ENCODE measurements at regions not wholly inside any gene's neighbourhood (a gene's known extent, or its start where the extent isn't known, plus 50 kb on each side); places are given as distances from the start of the nearest gene placed in this dataset.

DNA sequence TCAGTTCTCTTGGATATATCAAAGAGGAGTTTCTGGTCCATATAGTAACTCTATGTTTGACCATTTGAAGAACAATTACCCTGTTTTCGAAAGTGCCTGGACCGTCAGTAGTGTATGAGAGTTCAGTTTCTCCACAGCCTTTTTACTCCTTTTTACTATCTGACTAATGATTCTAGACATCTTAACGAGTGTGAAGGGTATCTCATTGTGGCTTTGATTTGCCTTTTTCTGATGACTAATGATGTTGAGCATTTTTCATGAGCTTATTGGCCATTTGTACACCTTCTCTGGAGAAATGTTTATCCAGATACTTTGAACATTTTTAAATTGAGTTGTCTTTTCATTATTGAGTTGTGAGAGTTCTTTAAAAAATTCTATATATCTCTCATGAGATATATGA is 114.9 kb upstream of the ATXN1 start:
- no peak overlapping the region for H3K4me2 ChIP-seq (ENCODE audit: insufficient read depth, low read length)
- BruUV-seq (replicated peaks): no TSS peak
- no peak overlapping the region for H3K9ac ChIP-seq (ENCODE audit: insufficient read depth in 1 of 2, low read depth in 2 of 2, low read length in 2 of 2)
- ChIA-PET POLR2A (no interaction called here), CTCF (ENCODE audit: low intra/inter-chr PET ratio) (no interaction called here)
- FAIRE-seq (peak; percentile 6), ATAC-seq (no peak), DNase-seq (ENCODE audit: extremely low read depth in 1 of 4, low spot score in 3 of 4) (no peak)
- H3K36me3 ChIP-seq (ENCODE audit: control insufficient read depth, insufficient read depth, low read length): no peaks in the 10 kb centered on the region
- no peaks in the 10 kb centered on the region for H3K9me1 ChIP-seq (ENCODE audit: control insufficient read depth, insufficient read depth, low read length)
- no peaks in the 10 kb centered on the region for H4K20me1 ChIP-seq (replicated peaks; ENCODE audit: control insufficient read depth, insufficient read depth, low read length)
- in situ Hi-C loops (cut with MboI) (no loop called here), intact Hi-C loops (cut with micrococcal nuclease) (no loop called here)
- no peak overlapping the region for H2AFZ ChIP-seq (ENCODE audit: low read depth, low read length)
- H3K9me3 ChIP-seq (replicated peaks; ENCODE audit: control insufficient read depth, insufficient read depth, low read depth, low read length): 0 out of 2 replicates have a peak, but pooled peaks cover 3% of the 10 kb centered on the region
- no peak for TF ChIP-seq DMBX1 (CRISPR knock-in tag; IDR thresholded peaks at IDR 0.05; ENCODE audit: borderline replicate concordance)
- TF ChIP-seq HDAC6 (IDR thresholded peaks at IDR 0.05; ENCODE audit: low read depth, low read length): no peak
- TF ChIP-seq ZNF830 (CRISPR knock-in tag; IDR thresholded peaks at IDR 0.05): no peak
- TF ChIP-seq FOXJ3 (CRISPR knock-in tag; IDR thresholded peaks at IDR 0.05): no peak
- TF ChIP-seq, protein P1, sequence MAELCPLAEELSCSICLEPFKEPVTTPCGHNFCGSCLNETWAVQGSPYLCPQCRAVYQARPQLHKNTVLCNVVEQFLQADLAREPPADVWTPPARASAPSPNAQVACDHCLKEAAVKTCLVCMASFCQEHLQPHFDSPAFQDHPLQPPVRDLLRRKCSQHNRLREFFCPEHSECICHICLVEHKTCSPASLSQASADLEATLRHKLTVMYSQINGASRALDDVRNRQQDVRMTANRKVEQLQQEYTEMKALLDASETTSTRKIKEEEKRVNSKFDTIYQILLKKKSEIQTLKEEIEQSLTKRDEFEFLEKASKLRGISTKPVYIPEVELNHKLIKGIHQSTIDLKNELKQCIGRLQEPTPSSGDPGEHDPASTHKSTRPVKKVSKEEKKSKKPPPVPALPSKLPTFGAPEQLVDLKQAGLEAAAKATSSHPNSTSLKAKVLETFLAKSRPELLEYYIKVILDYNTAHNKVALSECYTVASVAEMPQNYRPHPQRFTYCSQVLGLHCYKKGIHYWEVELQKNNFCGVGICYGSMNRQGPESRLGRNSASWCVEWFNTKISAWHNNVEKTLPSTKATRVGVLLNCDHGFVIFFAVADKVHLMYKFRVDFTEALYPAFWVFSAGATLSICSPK (IDR thresholded peaks at IDR 0.05; ENCODE audit: borderline replicate concordance): no peak
- TF ChIP-seq, protein P2, sequence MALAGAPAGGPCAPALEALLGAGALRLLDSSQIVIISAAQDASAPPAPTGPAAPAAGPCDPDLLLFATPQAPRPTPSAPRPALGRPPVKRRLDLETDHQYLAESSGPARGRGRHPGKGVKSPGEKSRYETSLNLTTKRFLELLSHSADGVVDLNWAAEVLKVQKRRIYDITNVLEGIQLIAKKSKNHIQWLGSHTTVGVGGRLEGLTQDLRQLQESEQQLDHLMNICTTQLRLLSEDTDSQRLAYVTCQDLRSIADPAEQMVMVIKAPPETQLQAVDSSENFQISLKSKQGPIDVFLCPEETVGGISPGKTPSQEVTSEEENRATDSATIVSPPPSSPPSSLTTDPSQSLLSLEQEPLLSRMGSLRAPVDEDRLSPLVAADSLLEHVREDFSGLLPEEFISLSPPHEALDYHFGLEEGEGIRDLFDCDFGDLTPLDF (CRISPR knock-in tag; IDR thresholded peaks at IDR 0.05): no peak
- no peak for TF ChIP-seq ZNF3 (CRISPR knock-in tag; IDR thresholded peaks at IDR 0.05)
- no peak for TF ChIP-seq RAD51 (IDR thresholded peaks at IDR 0.05; ENCODE audit: borderline replicate concordance, low read depth)
- TF ChIP-seq, protein P3, sequence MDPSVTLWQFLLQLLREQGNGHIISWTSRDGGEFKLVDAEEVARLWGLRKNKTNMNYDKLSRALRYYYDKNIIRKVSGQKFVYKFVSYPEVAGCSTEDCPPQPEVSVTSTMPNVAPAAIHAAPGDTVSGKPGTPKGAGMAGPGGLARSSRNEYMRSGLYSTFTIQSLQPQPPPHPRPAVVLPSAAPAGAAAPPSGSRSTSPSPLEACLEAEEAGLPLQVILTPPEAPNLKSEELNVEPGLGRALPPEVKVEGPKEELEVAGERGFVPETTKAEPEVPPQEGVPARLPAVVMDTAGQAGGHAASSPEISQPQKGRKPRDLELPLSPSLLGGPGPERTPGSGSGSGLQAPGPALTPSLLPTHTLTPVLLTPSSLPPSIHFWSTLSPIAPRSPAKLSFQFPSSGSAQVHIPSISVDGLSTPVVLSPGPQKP (CRISPR knock-in tag; IDR thresholded peaks at IDR 0.05): no peak
- TF ChIP-seq NFE2 (IDR thresholded peaks at IDR 0.05; ENCODE audit: low read depth): no peak
- no peak for TF ChIP-seq PURB (CRISPR knock-in tag; IDR thresholded peaks at IDR 0.05; ENCODE audit: low read depth)
- TF ChIP-seq ZNF143 (CRISPR knock-in tag; IDR thresholded peaks at IDR 0.05): no peak
- TF ChIP-seq CHD2 (IDR thresholded peaks at IDR 0.05; ENCODE audit: low read depth, low read length): no peak
- H3K27ac ChIP-seq (ENCODE audit: extremely low read depth, low read depth, low read length): no peak overlapping the region
- no peaks in the 10 kb centered on the region for H3K79me2 ChIP-seq (ENCODE audit: control insufficient read depth, insufficient read depth, low read length)
- no peaks in the 10 kb centered on the region; a peak in 1 of 5 replicates for H3K4me1 ChIP-seq (replicated peaks in 1 of 2; ENCODE audit: control insufficient read depth in 2 of 2, insufficient read depth in 2 of 2, low read length in 2 of 2)
- 0% methylated on average over 3 of the region's 3 CpGs for WGBS (ENCODE audit: insufficient coverage, low coverage, missing lambda C conversion rate)
- no peak overlapping the region for H3K4me3 ChIP-seq
- no peaks in the 10 kb centered on the region; a peak in 1 of 5 replicates for H3K27me3 ChIP-seq (ENCODE audit: control insufficient read depth in 2 of 2, insufficient read depth in 2 of 2, low read length in 2 of 2)

Data from K562 (cell line).